HCT116 (cell line): ENCODE measurements at regions not wholly inside any gene's neighbourhood (a gene's known extent, or its start where the extent isn't known, plus 50 kb on each side); places are given as distances from the start of the nearest gene placed in this dataset.

Experiments used
- ATAC-seq: fragments of 200-7000 bp; cut with Tn5 transposase; 2 replicates; pipeline ENCODE4 v1.9.1; 2020; ENCODE audit warnings: mild to moderate bottlenecking, moderate library complexity
- BruUV-seq: library from RNA; stranded (reverse); fragments of 400-500 nt; replicated peaks from 2 replicates; lab custom pipeline; 2021; lab: Mats Ljungman, UMichigan
- CTCF ChIA-PET: fragments of 300-600 bp; sonication (Branson Sonifier 250); formaldehyde crosslinking; loops from one replicate; lab custom pipeline; 2021; ENCODE audit warnings: antibody characterized with exemption; lab: Charles Lee
- POLR2A ChIA-PET: fragments of 300-600, 350-600 bp; sonication (Branson Sonifier 250); formaldehyde crosslinking; loops from one replicate; lab custom pipeline; 2021; ENCODE audit warnings: antibody characterized with exemption; lab: Charles Lee
- RAD21 ChIA-PET, 2 experiments: fragments of 300-600 bp; sonication (Branson Sonifier 250); formaldehyde crosslinking; loops; one replicate each; lab custom pipeline; 2023; ENCODE audit warnings: low total read pairs in 2 of 2; ENCODE audit not compliant: uncharacterized antibody in 2 of 2, unreplicated experiment in 2 of 2, low non-redundant PET in 1 of 2; lab: Charles Lee
- DNase-seq: peaks from one replicate; pipeline ENCODE4 v3.0.0-alpha.2; 2010; ENCODE audit warnings: low read depth, low spot score
- H2AFZ ChIP-seq: fragments of 200-600 bp; shearing (Covaris generic), sonication (generic); 2 replicates; pipeline ENCODE4 v1.6.1; 2017; ENCODE audit warnings: low read depth, mixed run types, mixed read lengths, antibody characterized with exemption, low read length; ENCODE audit not compliant: poor library complexity, severe bottlenecking
- H3K27ac ChIP-seq: 2 replicates; pipeline ENCODE4 v1.5.1; 2012; ENCODE audit warnings: low read depth, low read length
- H3K27me3 ChIP-seq: fragments of 200-600 bp; sonication (generic); 2 replicates; pipeline ENCODE4 v1.6.1; 2016; ENCODE audit warnings: mixed run types, low read length, mixed read lengths; ENCODE audit not compliant: insufficient read depth
- H3K36me3 ChIP-seq, 2 experiments: fragments of 200-500 bp in 1 of 2; fragments of 200-600 bp in 1 of 2; sonication (Bioruptor generic) in 1 of 2; sonication (generic) in 1 of 2; 2 replicates each; pipeline versions ENCODE4 v1.5.1 to v1.6.1; 2014 to 2016; ENCODE audit warnings: low read length in 2 of 2, inconsistent platforms in 1 of 2, mixed read lengths in 1 of 2, mixed run types in 1 of 2; ENCODE audit not compliant: insufficient read depth in 2 of 2, control insufficient read depth in 1 of 2
- H3K4me1 ChIP-seq, 2 experiments: fragments of 200-600 bp in 1 of 2; sonication (generic) in 1 of 2; 2 replicates each; pipeline versions ENCODE4 v1.5.1 to v1.6.1; 2012 to 2017; ENCODE audit warnings: low read length in 2 of 2, inconsistent platforms in 1 of 2, mild to moderate bottlenecking in 1 of 2, mixed read lengths in 1 of 2, mixed run types in 1 of 2, moderate library complexity in 1 of 2; ENCODE audit not compliant: insufficient read depth in 2 of 2, control insufficient read depth in 1 of 2
- H3K4me2 ChIP-seq: fragments of 200-600 bp; sonication (generic); 2 replicates; pipeline ENCODE4 v1.6.1; 2017; ENCODE audit warnings: mixed run types, low read length, mixed read lengths
- H3K4me3 ChIP-seq, 2 experiments: fragments of 200-600 bp in 1 of 2; sonication (generic) in 1 of 2; replicated peaks in 1 of 2; 2 replicates each; pipeline ENCODE4 v1.5.1; 2011 to 2016; ENCODE audit warnings: low read length in 2 of 2, control low read depth in 1 of 2, low read depth in 1 of 2, mild to moderate bottlenecking in 1 of 2, mixed read lengths in 1 of 2, mixed run types in 1 of 2
- H3K79me2 ChIP-seq: fragments of 200-600 bp; sonication (generic); 2 replicates; pipeline ENCODE4 v1.6.1; 2017; ENCODE audit warnings: mild to moderate bottlenecking, mixed run types, low read length, moderate library complexity, mixed read lengths; ENCODE audit not compliant: insufficient read depth
- H3K9ac ChIP-seq: fragments of 200-600 bp; sonication (generic); 2 replicates; pipeline ENCODE4 v1.6.1; 2016; ENCODE audit warnings: low read length, mixed read lengths
- H3K9me2 ChIP-seq: fragments of 200-600 bp; sonication (generic), shearing (Covaris generic); 2 replicates; pipeline ENCODE4 v1.6.1; 2017; ENCODE audit warnings: mixed run types, mild to moderate bottlenecking, moderate library complexity; ENCODE audit not compliant: insufficient read depth
- H3K9me3 ChIP-seq, 2 experiments: fragments of 200-500 bp in 1 of 2; fragments of 200-600 bp in 1 of 2; sonication (Bioruptor generic) in 1 of 2; sonication (generic) in 1 of 2; 2 replicates each; pipeline ENCODE4 v1.6.1; 2014 to 2017; ENCODE audit warnings: low read length in 2 of 2, mixed read lengths in 2 of 2, inconsistent platforms in 1 of 2, low read depth in 1 of 2, mild to moderate bottlenecking in 1 of 2, mixed run types in 1 of 2, moderate library complexity in 1 of 2; ENCODE audit not compliant: control insufficient read depth in 1 of 2, insufficient read depth in 1 of 2
- H4K20me1 ChIP-seq: fragments of 200-600 bp; sonication (generic), shearing (Covaris generic); 2 replicates; pipeline ENCODE4 v1.6.1; 2017; ENCODE audit warnings: mixed run types, mild to moderate bottlenecking, moderate library complexity; ENCODE audit not compliant: insufficient read depth
- CEBPB ChIP-seq: IDR thresholded peaks from 2 replicates; pipeline ENCODE4 v1.6.1; 2012; ENCODE audit warnings: low read depth
- EGR1 ChIP-seq: IDR thresholded peaks from 2 replicates; pipeline ENCODE4 v1.6.1; 2012; ENCODE audit warnings: low read depth
- EZH2 ChIP-seq: fragments of 200-600 bp; sonication (generic); IDR thresholded peaks from 2 replicates; pipeline ENCODE4 v1.6.1; 2017; ENCODE audit warnings: antibody characterized with exemption, mixed run types
- FOSL1 ChIP-seq: IDR thresholded peaks from 2 replicates; pipeline ENCODE4 v1.6.1; 2012; ENCODE audit warnings: low read depth
- JUND ChIP-seq: IDR thresholded peaks from 2 replicates; pipeline ENCODE4 v1.6.1; 2012
- POLR2A ChIP-seq: IDR thresholded peaks from 2 replicates; pipeline ENCODE4 v1.7.0; 2011; ENCODE audit warnings: borderline replicate concordance; ENCODE audit not compliant: insufficient read depth, insufficient read length; ENCODE audit errors: extremely low read depth
- RAD21 ChIP-seq: IDR thresholded peaks from 2 replicates; pipeline ENCODE4 v1.6.1; 2012; ENCODE audit warnings: low read depth, mild to moderate bottlenecking
- SIN3A ChIP-seq: IDR thresholded peaks from 2 replicates; pipeline ENCODE4 v1.6.1; 2012; ENCODE audit warnings: low read depth
- SP1 ChIP-seq: IDR thresholded peaks from 2 replicates; pipeline ENCODE4 v1.6.1; 2012; ENCODE audit warnings: low read depth
- TCF7L2 ChIP-seq: IDR thresholded peaks from 2 replicates; pipeline ENCODE4 v1.7.0; 2011; ENCODE audit warnings: borderline replicate concordance, inconsistent platforms; ENCODE audit not compliant: insufficient read depth, insufficient read length; ENCODE audit errors: extremely low read depth
- YY1 ChIP-seq: IDR thresholded peaks from 2 replicates; pipeline ENCODE4 v1.6.1; 2011; ENCODE audit warnings: low read length, low read depth, moderate library complexity, mild to moderate bottlenecking; ENCODE audit not compliant: insufficient replicate concordance; ENCODE audit errors: extremely low read depth
- ZFX ChIP-seq: fragments of 450-650 bp; IDR thresholded peaks from 2 replicates; pipeline ENCODE4 v1.6.1; 2017
- ZNF274 ChIP-seq: fragments of 200-500 bp; sonication (Bioruptor generic); IDR thresholded peaks from 2 replicates; pipeline ENCODE4 v1.6.1; 2014; ENCODE audit warnings: mild to moderate bottlenecking, low read depth, low read length, inconsistent platforms
- intact Hi-C: fragments of 100-400 bp; cut with micrococcal nuclease; formaldehyde crosslinking; loops from 2 replicates; pipeline ENCODE4 v1.10.0; 2022
- TF ChIP-seq, protein P1 (sequence below), 3 experiments: fragments of 200-600 bp in 1 of 3; sonication (generic) in 1 of 3; IDR thresholded peaks in 2 of 3; conservative IDR thresholded peaks in 1 of 3; 2 replicates each; pipeline ENCODE4 v1.5.1; 2012 to 2017; ENCODE audit warnings: low read depth in 2 of 3, low read length in 2 of 3, antibody characterized with exemption in 1 of 3, borderline replicate concordance in 1 of 3, control low read depth in 1 of 3, mild to moderate bottlenecking in 1 of 3, mixed read lengths in 1 of 3, mixed run types in 1 of 3, moderate library complexity in 1 of 3; ENCODE audit not compliant: insufficient read depth in 1 of 3
- TF ChIP-seq, protein P2 (sequence below): IDR thresholded peaks from 2 replicates; pipeline ENCODE4 v1.6.1; 2012
- TF ChIP-seq, protein P3 (sequence below): IDR thresholded peaks from 2 replicates; pipeline ENCODE4 v1.6.1; 2012
- TF ChIP-seq, protein P4 (sequence below): IDR thresholded peaks from 2 replicates; pipeline ENCODE4 v1.6.1; 2011; ENCODE audit warnings: mild to moderate bottlenecking, low read length, moderate library complexity; ENCODE audit not compliant: insufficient replicate concordance; ENCODE audit errors: extremely low read depth

DNA sequence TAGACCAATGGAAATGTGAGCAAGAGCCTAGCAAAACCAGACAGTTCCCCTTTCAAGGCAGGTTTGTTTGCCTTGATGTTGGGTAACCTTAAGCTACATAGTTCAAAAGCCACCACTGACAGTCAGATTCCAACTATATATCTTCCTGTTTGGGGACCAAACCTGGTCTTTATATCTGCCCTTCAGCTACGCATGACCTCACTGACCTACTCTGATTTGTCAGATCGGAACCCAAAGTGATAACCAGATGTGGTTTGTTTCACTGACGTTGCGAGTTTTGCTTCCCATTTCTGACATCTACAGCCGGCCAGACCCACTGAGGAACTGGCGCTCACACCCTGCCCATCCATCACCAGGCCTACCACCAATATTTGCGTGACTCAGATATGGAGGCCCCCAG is 361.1 kb upstream of the CHRM3 start:
- ATAC-seq: no peak
- Histone ChIP-seq H2AFZ (no peak overlapping the region), H3K9ac (no peak overlapping the region)
- TF ChIP-seq FOSL1: no peak
- no peak for TF ChIP-seq JUND
- TF ChIP-seq, protein P1, sequence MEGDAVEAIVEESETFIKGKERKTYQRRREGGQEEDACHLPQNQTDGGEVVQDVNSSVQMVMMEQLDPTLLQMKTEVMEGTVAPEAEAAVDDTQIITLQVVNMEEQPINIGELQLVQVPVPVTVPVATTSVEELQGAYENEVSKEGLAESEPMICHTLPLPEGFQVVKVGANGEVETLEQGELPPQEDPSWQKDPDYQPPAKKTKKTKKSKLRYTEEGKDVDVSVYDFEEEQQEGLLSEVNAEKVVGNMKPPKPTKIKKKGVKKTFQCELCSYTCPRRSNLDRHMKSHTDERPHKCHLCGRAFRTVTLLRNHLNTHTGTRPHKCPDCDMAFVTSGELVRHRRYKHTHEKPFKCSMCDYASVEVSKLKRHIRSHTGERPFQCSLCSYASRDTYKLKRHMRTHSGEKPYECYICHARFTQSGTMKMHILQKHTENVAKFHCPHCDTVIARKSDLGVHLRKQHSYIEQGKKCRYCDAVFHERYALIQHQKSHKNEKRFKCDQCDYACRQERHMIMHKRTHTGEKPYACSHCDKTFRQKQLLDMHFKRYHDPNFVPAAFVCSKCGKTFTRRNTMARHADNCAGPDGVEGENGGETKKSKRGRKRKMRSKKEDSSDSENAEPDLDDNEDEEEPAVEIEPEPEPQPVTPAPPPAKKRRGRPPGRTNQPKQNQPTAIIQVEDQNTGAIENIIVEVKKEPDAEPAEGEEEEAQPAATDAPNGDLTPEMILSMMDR (IDR thresholded peaks at IDR 0.05 in 2 of 3, conservative IDR thresholded peaks at IDR 0.05 in 1 of 3; ENCODE audit: borderline replicate concordance in 1 of 3, insufficient read depth in 1 of 3, low read depth in 2 of 3, low read length in 2 of 3): no peak
- TF ChIP-seq, protein P2, sequence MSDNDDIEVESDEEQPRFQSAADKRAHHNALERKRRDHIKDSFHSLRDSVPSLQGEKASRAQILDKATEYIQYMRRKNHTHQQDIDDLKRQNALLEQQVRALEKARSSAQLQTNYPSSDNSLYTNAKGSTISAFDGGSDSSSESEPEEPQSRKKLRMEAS: no peak
- no peak for TF ChIP-seq ZNF274
- TF ChIP-seq YY1: no peak
- TF ChIP-seq SP1: no peak
- TF ChIP-seq, all 23 proteins: peak for 0
- Histone ChIP-seq H3K4me3 (no peak overlapping the region), H3K27ac (no peak overlapping the region), H4K20me1 (no peaks in the 10 kb centered on the region), H3K9me3 (peaks cover 19 to 31% of the 10 kb centered on the region in 2 experiments; a peak in 3 of 4 replicates), H3K27me3 (no peaks in the 10 kb centered on the region), H3K4me1 (no peaks in the 10 kb centered on the region), H3K4me2 (no peak overlapping the region), H3K79me2 (no peaks in the 10 kb centered on the region), H3K36me3 (no peaks in the 10 kb centered on the region), H3K9me2 (no peaks in the 10 kb centered on the region)
- BruUV-seq: no TSS peak
- intact Hi-C loops: no loop called here
- ChIA-PET RAD21 (no interaction called here), CTCF (no interaction called here), POLR2A (no interaction called here)
- no peak for DNase-seq

DNA sequence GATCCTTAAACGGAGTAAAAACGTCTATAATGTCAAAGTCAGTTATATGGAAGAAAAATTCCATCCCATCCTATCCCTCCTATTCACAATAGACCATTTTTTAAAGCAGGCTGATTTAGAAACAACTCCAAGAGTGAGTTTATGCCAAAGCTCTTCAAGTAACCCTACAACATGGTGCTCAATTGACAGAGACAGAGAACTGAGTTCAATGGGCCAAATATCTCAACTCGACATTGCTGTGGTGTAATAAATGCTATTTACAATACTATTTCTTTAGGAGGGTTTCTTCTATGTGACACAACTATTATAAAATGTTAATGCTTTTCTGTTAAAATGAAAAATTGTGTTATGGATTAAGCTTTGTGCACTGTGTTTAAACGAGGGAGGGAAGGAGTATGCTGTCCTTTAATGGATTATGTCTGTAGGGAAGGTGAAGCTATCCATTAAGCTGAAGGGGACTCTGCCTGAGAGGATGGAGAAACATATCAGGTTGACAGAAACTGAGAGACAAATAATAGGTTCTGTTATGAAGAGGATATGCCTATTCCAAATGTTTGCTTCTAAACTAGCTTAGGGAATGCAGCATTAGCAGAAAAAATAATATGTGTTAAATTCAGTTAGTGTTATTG is 362.5 kb upstream of the CHRM3 start:
- Histone ChIP-seq H3K36me3 (no peaks in the 10 kb centered on the region), H2AFZ (no peak overlapping the region), H3K9ac (no peak overlapping the region), H3K4me2 (no peak overlapping the region), H3K9me2 (no peaks in the 10 kb centered on the region), H3K4me3 (no peak overlapping the region), H4K20me1 (no peaks in the 10 kb centered on the region), H3K27me3 (no peaks in the 10 kb centered on the region), H3K4me1 (no peaks in the 10 kb centered on the region), H3K9me3 (peaks cover 16 to 37% of the 10 kb centered on the region in 2 experiments; a peak in 3 of 4 replicates), H3K27ac (no peak overlapping the region), H3K79me2 (no peaks in the 10 kb centered on the region)
- POLR2A ChIA-PET: no interaction called here
- intact Hi-C loops: no loop called here
- ATAC-seq (no peak), DNase-seq (no peak)
- no TSS peak for BruUV-seq
- RAD21 ChIA-PET: no interaction called here
- CTCF ChIA-PET: no interaction called here
- no peak for TF ChIP-seq RAD21
- TF ChIP-seq, protein P3, sequence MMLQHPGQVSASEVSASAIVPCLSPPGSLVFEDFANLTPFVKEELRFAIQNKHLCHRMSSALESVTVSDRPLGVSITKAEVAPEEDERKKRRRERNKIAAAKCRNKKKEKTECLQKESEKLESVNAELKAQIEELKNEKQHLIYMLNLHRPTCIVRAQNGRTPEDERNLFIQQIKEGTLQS: no peak
- TF ChIP-seq, protein P4, sequence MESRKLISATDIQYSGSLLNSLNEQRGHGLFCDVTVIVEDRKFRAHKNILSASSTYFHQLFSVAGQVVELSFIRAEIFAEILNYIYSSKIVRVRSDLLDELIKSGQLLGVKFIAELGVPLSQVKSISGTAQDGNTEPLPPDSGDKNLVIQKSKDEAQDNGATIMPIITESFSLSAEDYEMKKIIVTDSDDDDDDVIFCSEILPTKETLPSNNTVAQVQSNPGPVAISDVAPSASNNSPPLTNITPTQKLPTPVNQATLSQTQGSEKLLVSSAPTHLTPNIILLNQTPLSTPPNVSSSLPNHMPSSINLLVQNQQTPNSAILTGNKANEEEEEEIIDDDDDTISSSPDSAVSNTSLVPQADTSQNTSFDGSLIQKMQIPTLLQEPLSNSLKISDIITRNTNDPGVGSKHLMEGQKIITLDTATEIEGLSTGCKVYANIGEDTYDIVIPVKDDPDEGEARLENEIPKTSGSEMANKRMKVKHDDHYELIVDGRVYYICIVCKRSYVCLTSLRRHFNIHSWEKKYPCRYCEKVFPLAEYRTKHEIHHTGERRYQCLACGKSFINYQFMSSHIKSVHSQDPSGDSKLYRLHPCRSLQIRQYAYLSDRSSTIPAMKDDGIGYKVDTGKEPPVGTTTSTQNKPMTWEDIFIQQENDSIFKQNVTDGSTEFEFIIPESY: no peak
- TF ChIP-seq CEBPB: no peak
- no peak for TF ChIP-seq POLR2A
- no peak for TF ChIP-seq EGR1
- no peak for TF ChIP-seq ZFX
- TF ChIP-seq SIN3A: no peak
- TF ChIP-seq EZH2: no peak
- TF ChIP-seq, protein P2: no peak
- TF ChIP-seq TCF7L2: no peak
- TF ChIP-seq FOSL1: no peak
- TF ChIP-seq ZNF274: no peak
